RWPE1 (cell line): ENCODE measurements at regions not wholly inside any gene's neighbourhood (a gene's known extent, or its start where the extent isn't known, plus 50 kb on each side); places are given as distances from the start of the nearest gene placed in this dataset.

Experiments
- CTCF ChIA-PET: fragments of 350-600 bp; sonication (Branson Sonifier 250); formaldehyde crosslinking; extraction: SDS; loops from one replicate; lab custom pipeline; 2021; lab: Yijun Ruan, JAX
- POLR2A ChIA-PET: fragments of 400-600 bp; formaldehyde crosslinking; extraction: SDS; loops from one replicate; lab custom pipeline; 2020; ENCODE audit warnings: antibody characterized with exemption; ENCODE audit not compliant: low non-redundant PET; lab: Yijun Ruan, JAX
- DNase-seq: peaks from one replicate; pipeline ENCODE4 v3.0.0; 2012; ENCODE audit warnings: low spot score
- H3K27ac ChIP-seq: fragments of 450-650 bp; 2 replicates; pipeline ENCODE4 v1.5.1; 2017
- CTCF ChIP-seq: fragments of 450-650 bp; conservative IDR thresholded peaks from 2 replicates; pipeline ENCODE4 v1.5.1; 2017; ENCODE audit warnings: low read depth, mild to moderate bottlenecking

DNA sequence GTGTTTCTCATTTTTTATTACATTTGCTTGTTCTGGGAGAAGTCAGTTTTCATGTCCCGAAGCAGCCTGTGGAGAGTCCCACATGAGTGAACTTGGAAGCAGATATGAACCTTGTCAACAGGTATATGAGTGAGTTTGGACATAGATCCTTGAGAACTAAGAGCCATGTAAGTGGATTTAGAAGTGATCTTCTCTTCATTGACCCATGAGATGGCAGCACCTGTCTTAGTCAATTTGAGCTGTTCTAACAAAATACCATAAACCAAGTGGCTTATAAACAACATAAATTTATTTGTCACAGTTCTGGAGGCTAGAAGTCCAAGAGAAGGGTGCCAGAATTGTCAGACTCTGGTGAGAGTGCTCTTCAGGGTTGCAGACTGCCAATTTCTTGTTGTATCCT is 1043.8 kb downstream of the ADGRL3 start:
- CTCF ChIA-PET = no interaction called here
- TF ChIP-seq CTCF = no peak
- H3K27ac ChIP-seq = no peak overlapping the region
- DNase-seq = no peak
- POLR2A ChIA-PET = no interaction called here

DNA sequence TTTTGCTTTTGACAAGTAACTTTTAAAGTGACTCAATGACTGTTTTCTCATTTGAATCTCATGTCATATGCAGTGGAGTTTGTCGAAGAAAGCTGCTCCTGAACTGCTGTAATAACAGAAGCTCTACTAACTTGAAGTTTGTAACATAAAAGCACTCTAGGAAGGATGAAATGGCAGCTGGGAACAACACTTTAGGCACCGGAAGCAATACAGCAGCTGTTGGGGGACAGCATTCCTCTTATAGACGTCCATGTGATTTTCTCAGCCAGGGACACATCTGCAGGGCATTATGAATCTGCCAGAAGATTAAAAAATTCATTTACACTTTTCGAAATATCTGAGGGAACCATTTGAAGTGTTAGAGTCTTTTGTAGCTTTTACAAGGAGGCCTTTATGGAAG is 1035.8 kb downstream of the ADGRL3 start:
- TF ChIP-seq CTCF = no peak
- CTCF ChIA-PET = no interaction called here
- DNase-seq = no peak
- POLR2A ChIA-PET = no interaction called here
- no peak overlapping the region for H3K27ac ChIP-seq

DNA sequence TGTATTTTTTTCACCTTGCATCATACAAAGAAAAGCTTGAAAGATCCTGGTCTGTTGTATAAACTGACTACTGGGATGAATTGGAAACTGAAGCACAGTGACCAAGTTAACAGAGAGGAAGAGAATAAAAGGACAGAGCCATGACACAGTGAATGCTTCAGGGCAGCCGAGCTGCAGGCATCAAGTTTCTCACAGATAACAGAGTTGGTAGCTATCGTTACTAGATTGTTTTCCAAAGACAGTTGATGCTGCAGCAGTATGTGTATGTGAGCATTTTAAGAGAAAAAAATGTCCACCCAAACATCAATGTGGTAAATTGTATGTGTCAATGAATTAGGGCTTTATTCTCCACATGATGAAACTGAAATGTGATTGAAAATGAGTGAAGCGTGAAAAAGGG is 1032.7 kb downstream of the ADGRL3 start:
- no peak for TF ChIP-seq CTCF
- no peak for DNase-seq
- no peak overlapping the region for H3K27ac ChIP-seq
- CTCF ChIA-PET = no interaction called here
- POLR2A ChIA-PET = no interaction called here

- no peak overlapping the region for H3K27ac ChIP-seq
- ChIA-PET POLR2A (no interaction called here), CTCF (interaction anchor here (0.6 kb wide), 2 partner anchors 46 to 481 kb away, joined by 3 to 4 read pairs; no protein-coding TSS in a partner anchor)
- DNase-seq = no peak
- TF ChIP-seq CTCF = no peak
These were observed 1031.9 kb downstream of the ADGRL3 start for GRCh38 chr4:62231994-62232393.

GRCh38 chr4:62226082-62226481 is 1026.0 kb downstream of the ADGRL3 start:
- DNase-seq = no peak
- ChIA-PET POLR2A (no interaction called here), CTCF (no interaction called here)
- no peak overlapping the region for H3K27ac ChIP-seq
- no peak for TF ChIP-seq CTCF

DNA sequence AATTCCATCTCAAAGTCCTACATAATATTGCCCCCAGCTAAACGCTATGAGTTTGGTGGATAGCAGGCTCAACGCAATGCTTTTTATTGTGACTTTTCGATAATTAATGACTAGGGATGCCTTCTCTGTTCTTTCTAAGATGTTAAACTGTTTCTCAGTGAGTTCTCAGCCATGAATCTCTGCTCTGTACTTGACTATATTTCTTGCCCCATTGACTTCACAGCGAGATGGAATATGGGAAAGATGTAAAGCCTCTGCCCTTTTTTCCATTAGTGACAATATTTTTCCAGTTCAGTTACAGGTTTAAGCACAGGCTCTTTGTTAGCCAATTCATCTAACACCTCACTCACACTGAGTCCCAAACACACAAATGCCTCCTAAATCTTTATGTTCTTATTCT is 1022.0 kb downstream of the ADGRL3 start:
- ChIA-PET CTCF (no interaction called here), POLR2A (no interaction called here)
- no peak overlapping the region for H3K27ac ChIP-seq
- no peak for DNase-seq
- no peak for TF ChIP-seq CTCF

DNA sequence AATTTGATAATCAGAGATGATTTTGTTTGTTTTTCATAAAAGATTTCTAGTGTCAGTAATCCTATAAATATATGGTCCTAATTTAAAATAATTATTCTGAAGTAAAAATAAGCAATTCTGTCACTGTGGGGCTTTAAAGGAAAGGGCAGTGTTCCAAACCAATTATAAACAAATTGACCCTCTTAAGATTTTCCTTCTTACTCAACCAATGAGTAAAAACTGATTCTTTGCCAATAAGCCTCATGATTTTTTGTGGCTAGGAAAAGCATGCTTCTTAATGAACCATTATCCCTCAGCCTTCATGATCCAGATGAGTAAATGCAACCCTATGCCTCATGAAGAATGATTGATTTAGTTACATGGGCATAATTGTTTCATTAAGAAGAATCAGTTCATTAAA is 1010.4 kb downstream of the ADGRL3 start:
- DNase-seq = no peak
- TF ChIP-seq CTCF = no peak
- H3K27ac ChIP-seq = no peak overlapping the region
- ChIA-PET POLR2A (no interaction called here), CTCF (no interaction called here)
